EH (cell line): ENCODE measurements at regions not wholly inside any gene's neighbourhood (a gene's known extent, or its start where the extent isn't known, plus 50 kb on each side); places are given as distances from the start of the nearest gene placed in this dataset.

ENCODE experiments used
- DNase-seq: peaks from one replicate; pipeline ENCODE4 v3.0.0-alpha.2; 2015; ENCODE audit warnings: low read depth

GRCh38 chr5:106882035-106882434 lies 788.7 kb downstream of the EFNA5 start:
- DNase-seq = no peak

- DNase-seq = no peak
Observed at GRCh38 chr5:106880656-106881055, 790.1 kb downstream of the EFNA5 start.

- DNase-seq = no peak
Observed at GRCh38 chr5:106877881-106878280, 792.9 kb downstream of the EFNA5 start.

GRCh38 chr5:106876665-106877194 lies 794.0 kb downstream of the EFNA5 start:
- no peak for DNase-seq

GRCh38 chr5:106876298-106876622 lies 794.5 kb downstream of the EFNA5 start:
- no peak for DNase-seq

- peak; percentile 56 for DNase-seq
Observed at GRCh38 chr5:106875591-106876297, 795.0 kb downstream of the EFNA5 start.

GRCh38 chr5:106874974-106875373 lies 795.8 kb downstream of the EFNA5 start:
- no peak for DNase-seq

- no peak for DNase-seq
Observed at GRCh38 chr5:106874531-106874930, 796.2 kb downstream of the EFNA5 start.

- no peak for DNase-seq
Observed at GRCh38 chr5:106873568-106873967, 797.2 kb downstream of the EFNA5 start.

GRCh38 chr5:106865279-106865678 lies 805.5 kb downstream of the EFNA5 start:
- no peak for DNase-seq

- peak; percentile 1 for DNase-seq
Observed at GRCh38 chr5:106862450-106863193, 808.1 kb downstream of the EFNA5 start.

- DNase-seq = no peak
Observed at GRCh38 chr5:106860398-106861044, 810.2 kb downstream of the EFNA5 start.

GRCh38 chr5:106858616-106859015 lies 812.1 kb downstream of the EFNA5 start:
- no peak for DNase-seq

GRCh38 chr5:106854922-106855321 lies 815.8 kb downstream of the EFNA5 start:
- no peak for DNase-seq

GRCh38 chr5:106854105-106854687 lies 816.5 kb downstream of the EFNA5 start:
- no peak for DNase-seq

GRCh38 chr5:106853266-106853665 lies 817.5 kb downstream of the EFNA5 start:
- DNase-seq = no peak

- no peak for DNase-seq
Observed at GRCh38 chr5:106849266-106849665, 821.5 kb downstream of the EFNA5 start.

GRCh38 chr5:106843812-106844416 lies 826.8 kb downstream of the EFNA5 start:
- no peak for DNase-seq

- no peak for DNase-seq
Observed at GRCh38 chr5:106833517-106833916, 837.2 kb downstream of the EFNA5 start.

- DNase-seq = no peak
Observed at GRCh38 chr5:106827061-106827460, 843.7 kb downstream of the EFNA5 start.

GRCh38 chr5:106825374-106825773 lies 845.4 kb downstream of the EFNA5 start:
- no peak for DNase-seq

- DNase-seq = no peak
Observed at GRCh38 chr5:106822851-106823250, 847.9 kb downstream of the EFNA5 start.
